Lung (tissue), 11 donors: ENCODE measurements at regions not wholly inside any gene's neighbourhood (a gene's known extent, or its start where the extent isn't known, plus 50 kb on each side); places are given as distances from the start of the nearest gene placed in this dataset.

Source experiments
- ATAC-seq: fragments of 200-7000 bp; cut with Tn5 transposase; one replicate; pipeline ENCODE4 v1.9.1; 2020; ENCODE audit warnings: moderate number of reproducible peaks; ENCODE audit not compliant: insufficient read depth, low FRiP score
- DNase-seq, 3 donors: peaks; one replicate each; pipeline ENCODE4 v3.0.0-alpha.2; 2013 to 2017
- H3K27ac ChIP-seq, 2 donors: one replicate each; pipeline ENCODE4 v1.5.1; 2013; ENCODE audit warnings: mild to moderate bottlenecking in 2 of 2, moderate library complexity in 2 of 2, control low read depth in 1 of 2, inconsistent platforms in 1 of 2, low read depth in 1 of 2, low read length in 1 of 2
- H3K27me3 ChIP-seq, 3 donors: one replicate each; pipeline ENCODE4 v1.5.1; 2013; ENCODE audit warnings: low read length in 2 of 3; ENCODE audit not compliant: control insufficient read depth in 3 of 3, insufficient read depth in 3 of 3
- H3K36me3 ChIP-seq, 4 donors: one replicate each; pipeline ENCODE4 v1.5.1; 2013; ENCODE audit warnings: low read length in 4 of 4, mild to moderate bottlenecking in 1 of 4, moderate library complexity in 1 of 4; ENCODE audit not compliant: control insufficient read depth in 4 of 4, insufficient read depth in 4 of 4
- H3K4me1 ChIP-seq, 5 donors: one replicate each; pipeline ENCODE4 v1.5.1; 2013; ENCODE audit warnings: low read length in 5 of 5, mild to moderate bottlenecking in 2 of 5, moderate library complexity in 1 of 5; ENCODE audit not compliant: control insufficient read depth in 5 of 5, insufficient read depth in 5 of 5
- H3K4me3 ChIP-seq: one replicate; pipeline ENCODE4 v1.5.1; 2013; ENCODE audit warnings: mild to moderate bottlenecking, control low read depth, moderate library complexity
- H3K9ac ChIP-seq, 2 donors: one replicate each; pipeline ENCODE4 v1.5.1; 2013; ENCODE audit warnings: low read length in 2 of 2, control low read depth in 1 of 2; ENCODE audit not compliant: insufficient read depth in 1 of 2
- H3K9me3 ChIP-seq, 4 donors: one replicate each; pipeline ENCODE4 v1.5.1; 2013; ENCODE audit warnings: low read length in 3 of 4, mild to moderate bottlenecking in 1 of 4, moderate library complexity in 1 of 4; ENCODE audit not compliant: control insufficient read depth in 4 of 4, insufficient read depth in 3 of 4
- WGBS, 2 donors: extraction: QIAGEN DNeasy Blood & Tissue Kit; methylation state at CpG; one replicate each; pipeline ENCODE4 v1.1.7; 2013; 5-methylcytosine and 5-hydroxymethylcytosine counted together
- TF ChIP-seq, protein P1 (sequence below): IDR thresholded peaks from 2 replicates; pipeline ENCODE4 v1.5.1; 2012; ENCODE audit warnings: mild to moderate bottlenecking; ENCODE audit errors: control extremely low read depth, extremely low read depth
- donor health status: control.
- donor health status: control.
- donor health status: Bipolar disorder and iron deficiency.
- donor health status: healthy.
- donor health status: DM: yes; HTN: yes; CAD: no.

DNA sequence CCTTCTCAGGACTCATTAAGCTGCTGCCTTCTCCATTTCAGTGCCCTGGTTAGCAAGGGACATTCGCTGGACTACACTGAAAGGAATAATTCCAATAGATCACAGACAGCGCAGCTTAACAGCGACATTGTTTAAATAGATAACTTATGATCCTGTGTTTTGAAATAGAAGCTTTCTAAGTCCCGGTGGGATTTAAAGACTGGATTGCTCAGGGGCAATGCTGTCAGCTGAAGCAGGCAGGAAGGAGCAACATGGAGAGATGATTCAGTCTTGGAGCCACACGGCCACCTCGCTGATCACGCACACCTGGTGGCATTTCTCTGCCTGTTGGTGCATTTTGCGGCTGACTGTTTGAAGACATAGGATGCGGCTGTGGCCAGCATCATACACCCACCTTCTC is 292.0 kb downstream of the FOXL1 start:
- Histone ChIP-seq H3K9ac (no peak overlapping the region), H3K9me3 (peaks cover 0 to 7% (median 0%) of the 10 kb centered on the region in 4 donors), H3K36me3 (no peaks in the 10 kb centered on the region), H3K27me3 (no peaks in the 10 kb centered on the region), H3K4me1 (peaks cover 0 to 32% (median 8%) of the 10 kb centered on the region in 5 donors), H3K4me3 (no peak overlapping the region), H3K27ac (no peak overlapping the region)
- DNase-seq (no peak), ATAC-seq (no peak)
- TF ChIP-seq, protein P1, sequence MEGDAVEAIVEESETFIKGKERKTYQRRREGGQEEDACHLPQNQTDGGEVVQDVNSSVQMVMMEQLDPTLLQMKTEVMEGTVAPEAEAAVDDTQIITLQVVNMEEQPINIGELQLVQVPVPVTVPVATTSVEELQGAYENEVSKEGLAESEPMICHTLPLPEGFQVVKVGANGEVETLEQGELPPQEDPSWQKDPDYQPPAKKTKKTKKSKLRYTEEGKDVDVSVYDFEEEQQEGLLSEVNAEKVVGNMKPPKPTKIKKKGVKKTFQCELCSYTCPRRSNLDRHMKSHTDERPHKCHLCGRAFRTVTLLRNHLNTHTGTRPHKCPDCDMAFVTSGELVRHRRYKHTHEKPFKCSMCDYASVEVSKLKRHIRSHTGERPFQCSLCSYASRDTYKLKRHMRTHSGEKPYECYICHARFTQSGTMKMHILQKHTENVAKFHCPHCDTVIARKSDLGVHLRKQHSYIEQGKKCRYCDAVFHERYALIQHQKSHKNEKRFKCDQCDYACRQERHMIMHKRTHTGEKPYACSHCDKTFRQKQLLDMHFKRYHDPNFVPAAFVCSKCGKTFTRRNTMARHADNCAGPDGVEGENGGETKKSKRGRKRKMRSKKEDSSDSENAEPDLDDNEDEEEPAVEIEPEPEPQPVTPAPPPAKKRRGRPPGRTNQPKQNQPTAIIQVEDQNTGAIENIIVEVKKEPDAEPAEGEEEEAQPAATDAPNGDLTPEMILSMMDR = no peak
- WGBS, 2 donors = 87 to 89% methylated on average over 9 of the region's 9 CpGs

- Histone ChIP-seq H3K36me3 (no peaks in the 10 kb centered on the region), H3K9me3 (peaks cover 0 to 10% (median 0%) of the 10 kb centered on the region in 4 donors), H3K4me1 (peaks cover 0 to 16% (median 2%) of the 10 kb centered on the region in 5 donors), H3K27me3 (no peaks in the 10 kb centered on the region), H3K9ac (no peak overlapping the region), H3K4me3 (no peak overlapping the region), H3K27ac (no peak overlapping the region)
- WGBS, 2 donors = 80 to 82% methylated on average over 9 of the region's 9 CpGs
- TF ChIP-seq, protein P1 = no peak
- peak in 2 of 3 donors; percentile 34 to 52 for DNase-seq
- no peak for ATAC-seq
Observed at GRCh38 chr16:86872131-86872530, 293.8 kb downstream of the FOXL1 start.

- Histone ChIP-seq H3K27ac (no peak overlapping the region), H3K9me3 (peaks cover 0 to 10% (median 0%) of the 10 kb centered on the region in 4 donors), H3K4me3 (no peak overlapping the region), H3K4me1 (peaks cover 0 to 16% (median 2%) of the 10 kb centered on the region in 5 donors), H3K27me3 (peaks cover 0 to 6% (median 5%) of the 10 kb centered on the region in 3 donors), H3K36me3 (no peaks in the 10 kb centered on the region), H3K9ac (no peak overlapping the region)
- TF ChIP-seq, protein P1 = no peak
- WGBS, 2 donors = 92 to 95% methylated on average over 8 of the region's 8 CpGs
- ATAC-seq = no peak
- DNase-seq = no peak
Observed at GRCh38 chr16:86872833-86873232, 294.5 kb downstream of the FOXL1 start.

DNA sequence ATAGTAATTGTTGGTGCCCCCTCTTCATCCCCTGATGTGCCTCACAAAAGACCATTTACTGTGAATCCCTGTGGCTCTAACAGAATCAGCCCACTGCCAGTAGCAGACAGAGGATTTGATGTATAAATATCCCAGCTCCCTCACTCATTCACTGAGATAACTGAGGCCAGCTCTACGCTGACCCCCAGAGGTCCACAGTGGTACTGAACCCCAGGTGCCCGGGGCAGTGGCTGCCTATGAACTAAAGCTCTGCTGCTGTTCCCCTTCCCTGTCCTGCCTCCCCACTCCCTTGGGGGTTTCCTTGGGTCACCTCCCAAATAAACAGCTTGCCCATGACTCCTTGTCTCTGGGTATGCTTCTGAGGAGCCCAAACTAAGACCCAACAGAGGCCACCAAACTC is 295.8 kb downstream of the FOXL1 start:
- 69 to 72% methylated on average over 2 of the region's 2 CpGs for WGBS, 2 donors
- TF ChIP-seq, protein P1 = no peak
- Histone ChIP-seq H3K4me1 (peaks cover 0 to 7% (median 0%) of the 10 kb centered on the region in 5 donors), H3K4me3 (no peak overlapping the region), H3K27me3 (peaks cover 4 to 12% (median 6%) of the 10 kb centered on the region in 3 donors), H3K9me3 (peaks cover 0 to 13% (median 0%) of the 10 kb centered on the region in 4 donors), H3K9ac (no peak overlapping the region), H3K36me3 (no peaks in the 10 kb centered on the region), H3K27ac (no peak overlapping the region)
- DNase-seq (no peak), ATAC-seq (no peak)
